ENCODE measurements at regions not wholly inside any gene's neighbourhood (a gene's known extent, or its start where the extent isn't known, plus 50 kb on each side); places are given as distances from the start of the nearest gene placed in this dataset.

DNA sequence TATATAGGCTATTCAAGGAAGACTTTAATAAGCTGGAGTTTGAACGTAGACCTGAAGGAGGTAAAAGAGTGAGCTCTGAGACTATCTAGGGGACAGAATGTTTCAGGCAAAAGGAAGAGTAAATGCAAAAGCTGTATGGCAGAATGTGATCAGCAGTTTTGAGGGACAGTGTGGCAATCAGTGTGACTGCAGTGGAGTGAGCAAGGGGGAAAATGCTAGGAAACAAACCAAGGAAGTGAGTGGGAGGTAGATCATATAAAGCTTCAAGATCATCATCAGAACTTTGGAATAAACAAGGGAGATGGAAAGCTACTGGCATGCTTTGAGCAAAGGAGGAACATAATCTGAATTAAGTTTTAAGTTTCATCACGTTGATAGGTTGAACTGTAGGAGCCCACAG is 67.5 kb upstream of the BTG1 start:
- Histone ChIP-seq H3K4me2 (no peak overlapping the region), H3K4me1 (ENCODE audit: insufficient read depth) (no peaks in the 10 kb centered on the region; the same call in 1 of the 2 replicates), H3K4me3 (no peak overlapping the region), H3K27me3 (ENCODE audit: insufficient read depth) (no peaks in the 10 kb centered on the region), H3K36me3 (ENCODE audit: insufficient read depth) (no peaks in the 10 kb centered on the region; the same call in 1 of the 2 replicates), H3F3A (replicated peaks; ENCODE audit: low read depth) (no peaks in the 10 kb centered on the region), H3K27ac (ENCODE audit: low read depth) (no peak overlapping the region), H2AFZ (peak overlapping the region; percentile 23; the same call in 1 of the 2 replicates), H4K20me1 (replicated peaks; ENCODE audit: insufficient read depth) (no peaks in the 10 kb centered on the region), H3K79me2 (replicated peaks; ENCODE audit: insufficient read depth) (no peaks in the 10 kb centered on the region), H3K9me2 (ENCODE audit: insufficient read depth) (no peaks in the 10 kb centered on the region)
- Mint-ChIP-seq H3K4me1 (peaks cover 2% of the 10 kb centered on the region; the same call in 1 of the 3 replicates), H3K4me3 (no peak overlapping the region), H3K27ac (no peak overlapping the region), H3K9me3 (peaks cover 8% of the 10 kb centered on the region; the same call in 2 of the 3 replicates), H3K36me3 (ENCODE audit: low read depth) (no peaks in the 10 kb centered on the region), H3K27me3 (ENCODE audit: insufficient read depth, low read depth, poor library complexity) (no peaks in the 10 kb centered on the region)
- TF ChIP-seq EZH2 (IDR thresholded peaks at IDR 0.05; ENCODE audit: low read depth, unreplicated experiment) = no peak
- TF ChIP-seq, protein P1, sequence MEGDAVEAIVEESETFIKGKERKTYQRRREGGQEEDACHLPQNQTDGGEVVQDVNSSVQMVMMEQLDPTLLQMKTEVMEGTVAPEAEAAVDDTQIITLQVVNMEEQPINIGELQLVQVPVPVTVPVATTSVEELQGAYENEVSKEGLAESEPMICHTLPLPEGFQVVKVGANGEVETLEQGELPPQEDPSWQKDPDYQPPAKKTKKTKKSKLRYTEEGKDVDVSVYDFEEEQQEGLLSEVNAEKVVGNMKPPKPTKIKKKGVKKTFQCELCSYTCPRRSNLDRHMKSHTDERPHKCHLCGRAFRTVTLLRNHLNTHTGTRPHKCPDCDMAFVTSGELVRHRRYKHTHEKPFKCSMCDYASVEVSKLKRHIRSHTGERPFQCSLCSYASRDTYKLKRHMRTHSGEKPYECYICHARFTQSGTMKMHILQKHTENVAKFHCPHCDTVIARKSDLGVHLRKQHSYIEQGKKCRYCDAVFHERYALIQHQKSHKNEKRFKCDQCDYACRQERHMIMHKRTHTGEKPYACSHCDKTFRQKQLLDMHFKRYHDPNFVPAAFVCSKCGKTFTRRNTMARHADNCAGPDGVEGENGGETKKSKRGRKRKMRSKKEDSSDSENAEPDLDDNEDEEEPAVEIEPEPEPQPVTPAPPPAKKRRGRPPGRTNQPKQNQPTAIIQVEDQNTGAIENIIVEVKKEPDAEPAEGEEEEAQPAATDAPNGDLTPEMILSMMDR (conservative IDR thresholded peaks at IDR 0.05; ENCODE audit: low read depth in 2 of 2) = no peak
- TF ChIP-seq JUNB (IDR thresholded peaks at IDR 0.05; ENCODE audit: unreplicated experiment) = no peak
- TF ChIP-seq, protein P2, sequence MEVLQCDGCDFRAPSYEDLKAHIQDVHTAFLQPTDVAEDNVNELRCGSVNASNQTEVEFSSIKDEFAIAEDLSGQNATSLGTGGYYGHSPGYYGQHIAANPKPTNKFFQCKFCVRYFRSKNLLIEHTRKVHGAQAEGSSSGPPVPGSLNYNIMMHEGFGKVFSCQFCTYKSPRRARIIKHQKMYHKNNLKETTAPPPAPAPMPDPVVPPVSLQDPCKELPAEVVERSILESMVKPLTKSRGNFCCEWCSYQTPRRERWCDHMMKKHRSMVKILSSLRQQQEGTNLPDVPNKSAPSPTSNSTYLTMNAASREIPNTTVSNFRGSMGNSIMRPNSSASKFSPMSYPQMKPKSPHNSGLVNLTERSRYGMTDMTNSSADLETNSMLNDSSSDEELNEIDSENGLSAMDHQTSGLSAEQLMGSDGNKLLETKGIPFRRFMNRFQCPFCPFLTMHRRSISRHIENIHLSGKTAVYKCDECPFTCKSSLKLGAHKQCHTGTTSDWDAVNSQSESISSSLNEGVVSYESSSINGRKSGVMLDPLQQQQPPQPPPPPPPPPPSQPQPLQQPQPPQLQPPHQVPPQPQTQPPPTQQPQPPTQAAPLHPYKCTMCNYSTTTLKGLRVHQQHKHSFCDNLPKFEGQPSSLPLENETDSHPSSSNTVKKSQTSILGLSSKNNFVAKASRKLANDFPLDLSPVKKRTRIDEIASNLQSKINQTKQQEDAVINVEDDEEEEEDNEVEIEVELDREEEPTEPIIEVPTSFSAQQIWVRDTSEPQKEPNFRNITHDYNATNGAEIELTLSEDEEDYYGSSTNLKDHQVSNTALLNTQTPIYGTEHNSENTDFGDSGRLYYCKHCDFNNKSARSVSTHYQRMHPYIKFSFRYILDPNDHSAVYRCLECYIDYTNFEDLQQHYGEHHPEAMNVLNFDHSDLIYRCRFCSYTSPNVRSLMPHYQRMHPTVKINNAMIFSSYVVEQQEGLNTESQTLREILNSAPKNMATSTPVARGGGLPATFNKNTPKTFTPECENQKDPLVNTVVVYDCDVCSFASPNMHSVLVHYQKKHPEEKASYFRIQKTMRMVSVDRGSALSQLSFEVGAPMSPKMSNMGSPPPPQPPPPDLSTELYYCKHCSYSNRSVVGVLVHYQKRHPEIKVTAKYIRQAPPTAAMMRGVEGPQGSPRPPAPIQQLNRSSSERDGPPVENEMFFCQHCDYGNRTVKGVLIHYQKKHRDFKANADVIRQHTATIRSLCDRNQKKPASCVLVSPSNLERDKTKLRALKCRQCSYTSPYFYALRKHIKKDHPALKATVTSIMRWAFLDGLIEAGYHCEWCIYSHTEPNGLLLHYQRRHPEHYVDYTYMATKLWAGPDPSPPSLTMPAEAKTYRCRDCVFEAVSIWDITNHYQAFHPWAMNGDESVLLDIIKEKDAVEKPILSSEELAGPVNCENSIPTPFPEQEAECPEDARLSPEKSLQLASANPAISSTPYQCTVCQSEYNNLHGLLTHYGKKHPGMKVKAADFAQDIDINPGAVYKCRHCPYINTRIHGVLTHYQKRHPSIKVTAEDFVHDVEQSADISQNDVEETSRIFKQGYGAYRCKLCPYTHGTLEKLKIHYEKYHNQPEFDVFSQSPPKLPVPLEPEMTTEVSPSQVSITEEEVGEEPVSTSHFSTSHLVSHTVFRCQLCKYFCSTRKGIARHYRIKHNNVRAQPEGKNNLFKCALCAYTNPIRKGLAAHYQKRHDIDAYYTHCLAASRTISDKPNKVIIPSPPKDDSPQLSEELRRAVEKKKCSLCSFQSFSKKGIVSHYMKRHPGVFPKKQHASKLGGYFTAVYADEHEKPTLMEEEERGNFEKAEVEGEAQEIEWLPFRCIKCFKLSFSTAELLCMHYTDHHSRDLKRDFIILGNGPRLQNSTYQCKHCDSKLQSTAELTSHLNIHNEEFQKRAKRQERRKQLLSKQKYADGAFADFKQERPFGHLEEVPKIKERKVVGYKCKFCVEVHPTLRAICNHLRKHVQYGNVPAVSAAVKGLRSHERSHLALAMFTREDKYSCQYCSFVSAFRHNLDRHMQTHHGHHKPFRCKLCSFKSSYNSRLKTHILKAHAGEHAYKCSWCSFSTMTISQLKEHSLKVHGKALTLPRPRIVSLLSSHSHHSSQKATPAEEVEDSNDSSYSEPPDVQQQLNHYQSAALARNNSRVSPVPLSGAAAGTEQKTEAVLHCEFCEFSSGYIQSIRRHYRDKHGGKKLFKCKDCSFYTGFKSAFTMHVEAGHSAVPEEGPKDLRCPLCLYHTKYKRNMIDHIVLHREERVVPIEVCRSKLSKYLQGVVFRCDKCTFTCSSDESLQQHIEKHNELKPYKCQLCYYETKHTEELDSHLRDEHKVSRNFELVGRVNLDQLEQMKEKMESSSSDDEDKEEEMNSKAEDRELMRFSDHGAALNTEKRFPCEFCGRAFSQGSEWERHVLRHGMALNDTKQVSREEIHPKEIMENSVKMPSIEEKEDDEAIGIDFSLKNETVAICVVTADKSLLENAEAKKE (CRISPR knock-in tag; IDR thresholded peaks at IDR 0.05) = no peak
- no peak for TF ChIP-seq ZNF331 (CRISPR knock-in tag; IDR thresholded peaks at IDR 0.05; ENCODE audit: low read depth)
- DNase-seq (ENCODE audit: low spot score) (no peak), ATAC-seq (no peak)

All from GM23338 (cell line).